Progenitor cell of endocrine pancreas (in vitro differentiated cells): ENCODE measurements at regions not wholly inside any gene's neighbourhood (a gene's known extent, or its start where the extent isn't known, plus 50 kb on each side); places are given as distances from the start of the nearest gene placed in this dataset.
"Not testable (repeated sequence)": the region's sequence is repeated elsewhere in the genome, so short reads cannot be mapped to it uniquely, and the experiment has no call there.

ENCODE experiments used
- DNase-seq: peaks from one replicate; pipeline ENCODE4 v3.0.0; 2021; ENCODE audit warnings: low spot score; ENCODE audit not compliant: unreplicated experiment
- H3K27ac Mint-ChIP-seq: 2 replicates; pipeline ENCODE4 v1.8.0; 2021; ENCODE audit warnings: mild to moderate bottlenecking, moderate library complexity, mixed read lengths
- H3K27me3 Mint-ChIP-seq: 2 replicates; pipeline ENCODE4 v1.8.0; 2021; ENCODE audit warnings: mixed read lengths
- H3K36me3 Mint-ChIP-seq: 2 replicates; pipeline ENCODE4 v1.8.0; 2022; ENCODE audit warnings: mixed read lengths; ENCODE audit not compliant: insufficient read depth
- H3K4me1 Mint-ChIP-seq: 2 replicates; pipeline ENCODE4 v1.8.0; 2021; ENCODE audit warnings: low read depth, mixed read lengths
- H3K4me3 Mint-ChIP-seq: 2 replicates; pipeline ENCODE4 v1.8.0; 2021; ENCODE audit warnings: low read depth, mild to moderate bottlenecking, moderate library complexity, mixed read lengths
- H3K9me3 Mint-ChIP-seq: 2 replicates; pipeline ENCODE4 v1.8.0; 2021; ENCODE audit warnings: low read depth, mixed read lengths
- CTCF ChIP-seq: fragments of 200-600 bp; sonication (generic); IDR thresholded peaks from one replicate; pipeline ENCODE4 v1.5.0; 2021; ENCODE audit warnings: antibody characterized with exemption, mild to moderate bottlenecking; ENCODE audit not compliant: unreplicated experiment

DNA sequence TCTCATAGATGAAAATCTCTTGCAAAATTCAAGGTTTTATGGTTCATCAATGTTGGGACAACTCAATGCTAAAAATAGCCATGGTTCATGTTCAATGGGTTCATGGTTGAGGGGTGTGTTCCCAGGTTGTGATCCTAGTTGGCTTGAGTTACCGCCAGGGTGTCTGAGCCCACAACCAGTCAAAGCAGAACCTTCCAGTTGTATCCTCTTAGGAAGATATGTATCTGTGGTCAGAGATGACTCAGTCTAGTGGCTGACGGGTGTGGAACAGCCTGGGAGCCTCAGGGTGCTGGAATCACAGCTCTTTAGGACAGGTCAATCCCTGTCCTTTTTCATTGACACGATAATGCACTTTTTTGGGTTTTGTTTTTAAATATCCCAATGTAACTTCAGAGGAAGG lies 192.3 kb upstream of the NR3C2 start:
- Mint-ChIP-seq H3K36me3 (no peaks in the 10 kb centered on the region), H3K27ac (no peak overlapping the region), H3K4me3 (no peak overlapping the region), H3K4me1 (no peaks in the 10 kb centered on the region), H3K9me3 (peaks cover 26% of the 10 kb centered on the region), H3K27me3 (no peaks in the 10 kb centered on the region)
- TF ChIP-seq CTCF = no peak
- no peak for DNase-seq

GRCh38 chr4:148633720-148634119 lies 191.5 kb upstream of the NR3C2 start:
- Mint-ChIP-seq H3K27ac (no peak overlapping the region), H3K27me3 (no peaks in the 10 kb centered on the region), H3K4me1 (no peaks in the 10 kb centered on the region), H3K36me3 (no peaks in the 10 kb centered on the region), H3K4me3 (no peak overlapping the region), H3K9me3 (peaks cover 22% of the 10 kb centered on the region)
- DNase-seq = no peak
- TF ChIP-seq CTCF = no peak

DNA sequence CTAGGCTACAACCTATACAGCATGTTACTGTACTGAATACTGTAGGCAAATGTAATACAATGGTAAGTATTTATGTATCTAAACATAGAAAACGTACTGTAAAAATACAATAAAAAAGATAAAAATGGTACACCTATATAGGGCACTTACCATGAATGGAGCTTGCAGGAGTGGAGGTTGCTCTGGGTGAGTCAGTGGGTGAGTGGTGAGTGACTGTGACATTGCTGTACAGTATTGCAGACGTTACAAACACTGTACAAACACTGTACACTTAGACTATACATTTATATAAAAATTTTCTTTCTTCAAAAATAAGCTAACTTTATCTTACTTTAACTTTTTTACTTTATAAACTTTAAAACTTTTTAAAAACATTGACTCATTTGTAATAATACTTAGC lies 190.3 kb upstream of the NR3C2 start:
- Mint-ChIP-seq H3K9me3 (peaks cover 13% of the 10 kb centered on the region), H3K4me1 (no peaks in the 10 kb centered on the region), H3K27me3 (no peaks in the 10 kb centered on the region), H3K4me3 (no peak overlapping the region), H3K27ac (no peak overlapping the region), H3K36me3 (no peaks in the 10 kb centered on the region)
- no peak for DNase-seq
- no peak for TF ChIP-seq CTCF

DNA sequence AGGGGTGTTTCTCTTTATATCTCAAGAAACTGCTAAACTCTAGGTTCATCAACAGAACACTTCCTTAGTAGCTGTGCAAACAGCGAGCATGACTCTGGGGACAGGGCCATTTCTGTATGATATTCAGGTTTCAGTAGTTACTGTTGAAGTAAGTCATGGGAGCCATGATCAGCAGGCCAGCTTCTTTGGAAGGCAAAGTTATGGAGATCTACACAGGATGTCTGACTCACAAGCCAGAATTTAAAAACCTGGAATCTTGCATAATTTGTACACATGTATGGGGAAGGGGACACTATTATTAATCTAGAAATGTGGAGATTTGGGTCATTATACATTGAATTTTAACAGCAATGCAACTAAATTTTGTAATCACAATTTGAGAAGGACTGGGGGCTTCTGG lies 187.8 kb upstream of the NR3C2 start:
- DNase-seq = no peak
- Mint-ChIP-seq H3K27me3 (no peaks in the 10 kb centered on the region), H3K9me3 (peaks cover 3% of the 10 kb centered on the region), H3K36me3 (no peaks in the 10 kb centered on the region), H3K27ac (no peak overlapping the region), H3K4me1 (no peaks in the 10 kb centered on the region), H3K4me3 (no peak overlapping the region)
- no peak for TF ChIP-seq CTCF

DNA sequence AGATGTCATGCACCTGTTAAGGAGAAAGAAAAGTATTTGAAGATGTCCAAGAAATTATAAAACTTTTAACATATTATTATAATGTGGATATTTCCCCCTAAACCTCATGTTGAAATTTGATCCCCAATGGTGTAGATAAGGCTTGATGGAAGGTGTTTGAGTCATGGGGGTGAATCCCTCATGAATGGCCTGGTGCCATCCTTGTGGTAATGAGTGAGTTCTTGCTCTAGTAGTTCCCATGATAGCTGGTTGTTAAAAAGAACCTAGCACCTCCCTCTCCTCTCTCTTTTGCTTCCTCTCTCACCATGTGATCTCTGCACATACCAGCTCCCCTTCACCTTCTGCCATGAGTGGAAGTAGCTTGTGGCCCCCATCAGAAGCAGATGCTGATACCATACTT lies 176.6 kb upstream of the NR3C2 start:
- DNase-seq = no peak
- Mint-ChIP-seq H3K4me3 (no peak overlapping the region), H3K36me3 (no peaks in the 10 kb centered on the region), H3K9me3 (peaks cover 20% of the 10 kb centered on the region), H3K4me1 (no peaks in the 10 kb centered on the region), H3K27me3 (no peaks in the 10 kb centered on the region), H3K27ac (no peak overlapping the region)
- TF ChIP-seq CTCF = no peak

DNA sequence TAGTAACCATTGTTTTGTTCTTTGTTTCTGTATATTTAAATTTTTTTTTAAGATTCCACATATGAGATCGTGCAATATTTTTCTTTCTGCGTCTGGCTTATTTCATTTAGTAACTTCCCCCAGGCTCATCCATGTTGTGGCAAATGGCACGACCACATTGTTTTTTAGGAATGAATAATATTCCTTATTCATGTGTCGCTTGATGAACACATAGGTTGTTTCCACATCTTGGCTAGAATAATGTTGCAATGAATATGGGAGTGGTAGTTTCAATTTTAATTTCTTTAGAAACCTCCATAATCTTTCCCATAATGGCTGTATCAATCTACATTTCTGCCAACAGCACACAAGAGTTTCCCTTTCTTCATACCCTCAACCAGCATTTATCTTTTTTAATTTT lies 166.8 kb upstream of the NR3C2 start:
- Mint-ChIP-seq H3K4me1 (peaks cover 1% of the 10 kb centered on the region), H3K27me3 (no peaks in the 10 kb centered on the region), H3K9me3 (peaks cover 15% of the 10 kb centered on the region), H3K4me3 (no peak overlapping the region), H3K27ac (no peak overlapping the region), H3K36me3 (no peaks in the 10 kb centered on the region)
- TF ChIP-seq CTCF = no peak
- DNase-seq = no peak

- H3K4me1 Mint-ChIP-seq, H3K27me3 Mint-ChIP-seq, DNase-seq, H3K9me3 Mint-ChIP-seq, H3K4me3 Mint-ChIP-seq, H3K36me3 Mint-ChIP-seq, H3K27ac Mint-ChIP-seq: not testable (repeated sequence)
These were observed 156.4 kb upstream of the NR3C2 start for GRCh38 chr4:148598418-148599207.
